Activated naive CD4-positive, alpha-beta T cell treated with Interleukin-2 at 50 U/mL for 16 hours (primary cell): ENCODE measurements at regions not wholly inside any gene's neighbourhood (a gene's known extent, or its start where the extent isn't known, plus 50 kb on each side); places are given as distances from the start of the nearest gene placed in this dataset.
"Not testable (repeated sequence)": the region's sequence is repeated elsewhere in the genome, so short reads cannot be mapped to it uniquely, and the experiment has no call there.

Experiments
- DNase-seq: peaks from one replicate; pipeline ENCODE4 v3.0.0-alpha.2; 2020

DNA sequence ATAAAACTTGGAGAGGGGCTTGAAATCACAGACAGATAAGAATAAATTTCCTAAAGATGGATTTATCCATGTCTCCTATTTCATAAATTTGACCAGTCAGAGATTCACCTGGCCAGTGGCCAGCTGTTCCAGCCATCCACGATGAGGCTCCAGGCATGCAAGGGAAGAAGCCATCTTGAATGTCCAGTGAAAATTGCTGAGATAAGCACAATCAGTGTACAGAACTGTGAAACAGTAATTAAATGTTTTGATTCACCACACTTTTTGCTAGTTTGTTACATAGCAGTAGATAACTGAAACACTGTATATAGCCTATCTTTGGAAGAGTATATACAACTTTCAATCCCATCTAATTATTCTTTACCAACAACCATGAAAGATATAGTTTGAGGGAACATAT is 163.5 kb downstream of the HINT1 start:
- no peak for DNase-seq

DNA sequence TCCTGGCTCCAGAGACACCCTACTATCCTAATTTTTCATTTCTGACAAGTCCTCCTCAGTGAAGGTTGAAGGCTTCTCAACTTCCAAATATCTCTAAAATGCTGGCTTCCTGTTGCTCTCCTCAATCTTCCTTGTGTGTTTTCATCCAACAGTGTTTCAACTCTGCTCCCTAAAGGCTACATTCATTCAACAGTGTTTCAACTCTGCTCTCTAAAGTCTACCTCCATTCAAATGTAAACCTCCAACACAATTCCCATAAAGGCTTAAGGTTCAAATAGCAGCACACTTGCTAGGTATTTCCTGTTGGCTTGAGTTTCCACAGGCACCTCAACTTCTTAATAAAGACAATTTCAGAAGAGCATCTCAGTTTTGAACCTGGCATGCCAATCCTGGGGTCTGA is 164.8 kb downstream of the HINT1 start:
- DNase-seq, result no peak

DNA sequence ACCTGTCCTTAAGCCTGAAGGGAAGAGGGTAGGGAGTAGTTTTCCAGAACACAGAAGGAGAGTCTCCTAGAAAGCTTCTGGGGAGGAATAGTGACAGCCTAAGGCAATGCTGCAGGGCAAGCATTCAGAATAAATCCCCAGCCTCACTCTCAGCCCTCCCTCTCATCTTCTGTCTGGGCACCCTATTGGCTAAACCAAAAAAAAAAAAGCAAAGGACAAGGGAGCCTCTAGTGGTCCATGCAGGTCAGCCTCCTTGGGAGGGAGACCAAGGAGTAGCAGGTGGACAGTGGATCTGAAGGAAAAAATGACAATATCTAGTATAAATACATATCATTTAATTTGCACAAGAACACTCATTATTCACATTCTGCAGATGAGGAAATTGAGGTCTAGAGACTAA is 168.3 kb downstream of the HINT1 start:
- DNase-seq, result not testable (repeated sequence)

DNA sequence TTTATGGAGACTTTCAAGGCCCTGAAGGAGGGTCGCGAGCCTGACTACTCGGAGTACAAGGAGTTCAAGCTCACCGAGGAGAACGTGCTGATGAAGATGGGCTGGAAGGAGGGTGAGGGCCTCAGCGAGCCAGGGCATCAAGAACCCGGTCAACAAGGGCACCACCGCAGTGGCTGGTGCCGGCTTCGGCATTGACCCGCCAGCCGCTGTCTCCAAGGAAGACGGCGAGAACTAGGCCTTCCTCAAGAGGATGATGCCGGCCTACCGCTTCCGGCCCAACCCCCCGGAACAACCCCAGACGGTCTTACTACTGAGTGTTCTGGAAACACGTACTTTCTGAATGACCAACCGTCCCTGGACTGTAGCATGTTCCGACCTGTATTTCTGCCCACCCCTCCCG is 169.2 kb downstream of the HINT1 start:
- DNase-seq, result no peak

DNA sequence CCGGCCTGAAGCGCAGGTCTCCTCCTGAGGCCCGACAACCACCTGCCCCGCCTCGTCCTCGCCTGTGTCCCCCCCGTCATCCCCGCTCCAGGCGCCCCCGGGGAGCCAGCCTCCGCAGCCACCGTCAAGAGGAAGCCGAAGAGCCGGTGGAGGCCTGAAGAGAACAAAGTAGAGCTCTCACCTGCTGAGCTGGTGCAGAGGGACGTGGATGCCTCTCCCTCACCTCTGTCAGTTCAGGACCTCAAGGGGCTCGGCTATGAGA is 169.9 kb downstream of the HINT1 start:
- DNase-seq, result no peak

DNA sequence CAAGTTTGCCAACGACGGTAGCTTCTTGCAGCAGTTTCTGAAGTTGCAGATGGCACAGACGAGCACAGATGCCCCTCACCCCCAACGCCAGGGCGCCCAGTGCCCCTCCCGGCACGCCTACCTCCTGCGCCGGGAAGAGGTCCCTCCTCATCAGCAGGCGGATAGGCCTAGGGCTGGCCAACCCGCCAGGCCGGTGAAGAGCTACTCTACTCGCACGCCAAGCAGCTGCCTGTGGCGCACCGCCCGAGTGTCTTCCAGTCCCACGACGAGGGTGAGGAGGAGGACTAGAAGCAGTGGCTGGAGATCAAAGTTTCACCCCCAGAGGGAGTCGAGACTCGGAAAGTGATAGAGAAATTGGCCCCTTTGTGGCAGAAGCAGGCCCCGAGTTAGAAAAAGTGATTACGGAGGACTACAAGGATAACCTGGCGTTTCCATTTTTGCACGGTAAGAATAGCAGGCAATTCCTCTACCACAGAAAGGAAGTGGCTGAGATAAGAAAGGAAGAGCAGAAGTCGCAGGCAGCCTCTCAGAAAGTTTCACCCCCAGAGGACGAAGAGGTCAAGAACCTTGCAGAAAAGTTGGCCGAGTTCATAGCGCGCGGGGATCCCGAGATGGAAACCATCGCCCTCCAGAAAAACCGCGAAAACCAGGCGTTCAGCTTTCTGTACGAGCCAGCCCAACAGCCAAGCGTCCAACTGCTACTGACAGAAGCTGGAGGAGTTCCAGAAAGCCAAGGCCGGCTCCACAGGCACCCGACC is 170.4 kb downstream of the HINT1 start:
- DNase-seq, result no peak

DNA sequence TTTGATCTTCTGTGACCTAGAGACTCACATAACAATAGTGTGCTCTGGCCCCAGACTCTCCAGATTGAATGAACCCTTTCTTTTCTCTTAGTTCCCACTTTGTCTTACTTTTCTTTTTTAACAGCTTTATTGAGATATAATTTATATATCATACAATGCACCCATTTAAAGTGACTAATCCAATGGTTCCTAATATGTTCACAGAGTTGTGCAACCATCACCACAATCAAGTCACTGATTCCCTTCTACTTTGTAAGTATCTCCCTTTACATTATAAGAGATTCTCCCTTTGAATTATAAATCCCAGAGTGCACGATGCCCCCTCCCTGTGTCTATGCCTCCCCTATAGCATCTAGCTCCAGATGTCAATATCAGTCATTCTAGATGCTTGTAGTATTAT is 172.4 kb downstream of the HINT1 start:
- DNase-seq, result no peak

DNA sequence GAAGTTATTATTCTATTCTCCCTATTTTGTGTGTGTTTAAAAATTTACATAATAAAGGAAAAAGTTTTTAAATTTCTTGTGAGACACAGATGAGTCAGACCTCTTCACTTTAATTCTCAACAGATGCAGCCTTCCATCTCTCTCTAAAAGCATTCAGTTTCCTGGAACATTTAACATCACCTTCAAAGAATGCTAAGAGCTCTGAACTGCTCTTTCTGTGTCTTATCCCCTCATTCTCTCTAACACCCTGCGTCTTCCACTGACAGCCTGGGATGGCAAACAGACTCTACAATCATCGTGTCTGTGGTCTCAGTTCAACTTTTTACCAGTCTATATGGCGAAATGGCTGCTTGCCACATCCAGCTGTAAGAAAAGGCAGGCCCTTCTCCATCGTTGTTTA is 173.0 kb downstream of the HINT1 start:
- no peak for DNase-seq

DNA sequence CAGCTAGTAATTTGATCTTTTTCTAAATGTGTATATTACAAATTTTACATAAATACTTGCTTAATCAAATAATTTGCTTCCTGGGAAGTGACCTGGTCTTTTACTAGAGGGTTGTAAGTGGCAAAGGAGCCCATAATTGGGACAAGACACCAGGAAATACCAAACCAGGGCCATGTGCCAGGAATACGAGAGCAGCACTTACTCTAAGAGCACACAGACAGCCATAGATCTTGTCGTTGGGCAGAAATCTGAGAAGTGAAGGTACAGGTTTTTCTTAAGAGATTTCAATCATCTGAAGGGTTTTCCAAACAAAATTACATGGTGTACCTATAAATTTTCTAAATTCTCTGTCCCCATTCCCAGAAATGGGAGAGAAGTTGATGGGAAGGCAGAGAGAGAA is 179.3 kb downstream of the HINT1 start:
- no peak for DNase-seq

DNA sequence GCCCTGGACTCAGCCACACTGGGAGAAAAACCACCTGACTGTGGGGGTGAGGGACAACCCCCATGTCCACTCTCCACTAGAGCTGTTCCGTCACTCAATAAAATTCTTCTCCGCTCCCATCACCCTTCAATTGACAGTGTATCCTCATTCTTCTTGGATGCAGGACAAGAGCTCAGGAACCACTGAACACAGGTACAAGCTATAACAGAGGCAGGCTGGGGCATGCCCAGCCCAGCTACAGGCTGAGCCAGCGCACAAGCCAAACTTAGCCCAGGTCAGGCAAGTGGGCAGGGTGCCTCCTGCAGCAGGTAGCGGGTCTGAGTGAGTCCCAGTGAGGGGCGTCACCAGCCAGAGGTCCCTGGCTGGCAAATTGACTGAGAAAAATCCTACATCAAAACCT is 183.4 kb downstream of the HINT1 start:
- no peak for DNase-seq

DNA sequence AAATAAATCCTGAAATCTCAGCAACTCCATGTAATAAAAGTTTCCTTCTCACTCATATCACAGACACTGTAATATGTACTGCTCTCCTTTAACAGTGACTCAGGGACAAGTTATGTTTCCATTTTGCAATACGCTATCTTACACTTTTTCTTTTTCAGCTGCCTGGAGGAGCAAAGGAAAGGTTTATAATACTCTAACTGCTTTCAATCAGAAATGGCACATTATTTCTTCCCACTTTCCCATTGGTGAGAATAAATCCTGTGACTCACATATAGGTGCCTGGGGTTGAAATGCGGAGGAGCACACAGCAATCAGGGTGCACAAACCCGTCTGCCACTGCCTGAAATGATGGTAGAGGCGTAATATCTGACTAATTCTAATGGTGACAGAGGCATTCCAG is 186.6 kb downstream of the HINT1 start:
- no peak for DNase-seq

DNA sequence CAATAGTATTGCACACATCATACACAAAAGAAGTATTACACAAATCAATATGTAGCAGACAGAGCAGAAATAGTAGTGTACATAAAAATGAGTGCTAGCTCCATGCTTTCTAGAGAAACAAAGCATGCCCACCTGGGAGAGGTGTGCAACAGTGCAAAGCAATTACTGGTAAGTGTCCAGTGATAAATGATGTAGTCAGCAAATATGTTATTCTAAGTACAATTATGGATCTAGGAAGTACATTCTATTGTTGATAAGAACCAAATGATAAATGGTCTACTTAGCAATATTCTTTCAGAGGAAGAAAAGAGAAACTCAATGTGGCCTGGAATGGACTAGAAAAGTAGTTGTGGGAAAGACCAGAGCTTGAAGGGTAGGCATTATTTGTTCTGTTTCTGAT is 188.6 kb downstream of the HINT1 start:
- no peak for DNase-seq

DNA sequence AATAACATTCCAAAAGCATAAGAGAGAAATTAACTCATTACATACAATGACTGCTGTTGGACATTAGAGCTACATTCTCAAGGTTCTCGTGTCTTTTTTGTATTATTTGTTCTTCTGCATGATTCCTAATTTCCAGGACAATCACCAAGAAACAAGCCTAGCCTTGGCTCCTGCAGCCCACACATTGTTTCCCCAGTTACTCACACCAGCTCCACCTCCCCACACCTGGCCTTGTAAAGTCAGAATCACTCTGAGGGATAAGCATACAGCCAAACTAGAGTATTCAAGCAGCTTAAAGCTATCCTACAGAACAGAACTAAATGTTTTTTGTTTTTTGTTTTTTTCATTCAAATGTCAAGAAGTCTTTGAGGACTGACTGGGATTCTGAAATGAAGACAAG is 189.2 kb downstream of the HINT1 start:
- no peak for DNase-seq

DNA sequence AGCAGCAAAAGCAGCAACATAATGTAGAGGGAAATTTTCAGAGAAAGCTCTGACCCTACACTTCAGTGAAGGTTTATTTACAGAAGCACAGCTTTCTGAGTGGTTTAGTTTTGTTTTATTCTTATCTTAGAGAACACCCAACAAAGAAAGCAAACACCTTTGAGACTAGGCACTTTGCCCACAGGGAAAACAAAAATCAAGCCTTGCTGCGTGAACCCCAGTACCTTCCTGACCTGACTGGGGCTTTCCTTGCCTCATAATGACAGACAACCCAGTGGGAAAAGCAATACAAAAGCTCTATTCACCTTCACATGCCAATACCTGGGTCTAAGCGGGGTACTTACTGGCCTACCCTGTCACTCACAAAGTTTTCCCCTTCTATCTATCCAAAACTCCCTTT is 189.8 kb downstream of the HINT1 start:
- DNase-seq, result no peak

DNA sequence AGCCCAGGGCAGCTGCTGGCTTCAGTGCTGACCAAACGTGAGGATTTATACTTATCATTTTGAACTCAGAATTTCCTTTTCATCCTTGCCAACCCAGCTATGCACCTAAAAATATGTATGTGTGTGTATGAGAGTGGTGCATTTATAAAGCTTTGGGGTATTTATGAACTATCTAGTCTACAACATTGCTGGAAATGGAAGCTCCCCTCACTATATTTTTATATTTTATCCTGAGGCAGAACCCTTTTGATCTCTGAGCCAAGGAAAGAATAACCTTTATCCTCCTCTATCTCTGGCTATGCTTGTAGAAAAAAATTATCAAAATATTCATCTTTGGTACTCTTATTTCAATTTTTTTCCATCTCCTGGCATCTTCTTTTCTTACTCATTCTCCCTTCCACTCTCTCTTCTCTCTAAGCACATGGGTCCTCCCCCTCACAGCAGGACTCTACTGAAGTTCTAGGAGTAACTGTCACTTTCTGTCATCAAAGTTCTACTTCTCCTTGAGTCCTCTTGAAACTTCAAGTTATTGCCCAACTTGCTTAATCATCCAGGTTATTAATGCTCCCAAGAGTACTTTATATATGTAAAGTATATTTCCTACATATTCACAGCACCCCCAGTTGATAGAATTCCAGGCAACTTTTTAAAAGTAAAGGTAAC is 190.9 kb downstream of the HINT1 start:
- no peak for DNase-seq

DNA sequence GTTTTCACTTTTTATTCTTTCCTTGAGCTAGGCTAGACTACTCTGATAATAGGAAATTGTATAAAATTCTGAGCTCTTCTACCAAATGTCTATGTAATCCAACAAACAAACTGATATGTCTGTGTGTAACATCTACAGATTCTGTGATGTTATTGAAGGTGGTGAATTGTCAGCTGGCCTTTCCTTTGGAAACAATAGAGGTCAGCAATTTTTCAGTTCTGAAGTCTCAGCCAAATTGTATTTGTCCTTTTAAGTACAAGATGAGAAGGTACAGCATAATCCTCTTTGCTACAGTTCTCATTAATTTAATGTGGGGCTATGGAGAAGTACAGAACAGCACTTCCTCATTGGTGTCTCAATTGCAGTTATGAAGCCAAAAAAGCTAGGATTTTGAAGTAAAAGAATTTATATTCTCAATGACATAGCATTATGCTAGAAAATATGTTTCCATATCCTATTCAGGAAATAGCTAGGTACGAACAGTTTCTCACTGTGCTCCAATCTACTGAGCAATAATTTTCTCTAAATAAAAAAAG is 198.0 kb downstream of the HINT1 start:
- DNase-seq, result no peak

DNA sequence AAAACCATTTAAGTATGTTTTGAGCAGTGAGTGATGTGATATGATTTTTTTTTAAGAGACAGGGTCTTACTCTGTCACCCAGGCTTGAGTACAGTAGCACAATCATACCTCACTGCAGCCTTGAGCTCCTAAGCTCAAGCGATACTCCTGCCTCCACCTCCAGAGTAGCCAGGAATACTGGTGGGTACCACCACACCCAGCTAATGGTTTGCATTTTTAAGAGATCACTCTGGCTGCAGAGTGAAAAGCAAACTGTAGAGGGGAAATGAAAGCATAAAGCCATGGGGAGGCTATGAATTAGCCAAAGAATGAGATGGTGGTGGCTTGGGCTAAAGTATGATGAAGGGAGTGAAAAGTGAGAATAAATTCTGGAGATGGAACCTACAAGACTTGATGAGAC is 199.1 kb downstream of the HINT1 start:
- no peak for DNase-seq

DNA sequence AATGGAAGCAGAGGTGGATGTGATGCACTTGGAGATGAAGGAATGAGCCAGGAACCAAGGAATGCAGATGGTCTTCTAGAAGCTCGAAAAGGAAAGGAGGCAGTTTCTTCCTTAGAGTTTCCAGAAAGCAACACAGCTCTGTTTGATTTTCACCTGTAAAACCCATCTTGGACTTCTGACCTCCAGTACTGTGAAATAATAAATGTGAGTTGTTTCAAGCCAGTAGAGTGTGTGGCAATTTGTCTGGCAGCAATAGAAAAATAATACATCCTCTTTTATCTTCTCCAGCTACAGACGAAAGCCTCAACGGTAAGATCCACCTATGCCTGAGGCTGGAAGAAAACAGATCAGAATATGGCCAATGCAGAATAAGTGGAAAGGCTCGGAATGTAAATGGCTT is 199.7 kb downstream of the HINT1 start:
- DNase-seq, result no peak

DNA sequence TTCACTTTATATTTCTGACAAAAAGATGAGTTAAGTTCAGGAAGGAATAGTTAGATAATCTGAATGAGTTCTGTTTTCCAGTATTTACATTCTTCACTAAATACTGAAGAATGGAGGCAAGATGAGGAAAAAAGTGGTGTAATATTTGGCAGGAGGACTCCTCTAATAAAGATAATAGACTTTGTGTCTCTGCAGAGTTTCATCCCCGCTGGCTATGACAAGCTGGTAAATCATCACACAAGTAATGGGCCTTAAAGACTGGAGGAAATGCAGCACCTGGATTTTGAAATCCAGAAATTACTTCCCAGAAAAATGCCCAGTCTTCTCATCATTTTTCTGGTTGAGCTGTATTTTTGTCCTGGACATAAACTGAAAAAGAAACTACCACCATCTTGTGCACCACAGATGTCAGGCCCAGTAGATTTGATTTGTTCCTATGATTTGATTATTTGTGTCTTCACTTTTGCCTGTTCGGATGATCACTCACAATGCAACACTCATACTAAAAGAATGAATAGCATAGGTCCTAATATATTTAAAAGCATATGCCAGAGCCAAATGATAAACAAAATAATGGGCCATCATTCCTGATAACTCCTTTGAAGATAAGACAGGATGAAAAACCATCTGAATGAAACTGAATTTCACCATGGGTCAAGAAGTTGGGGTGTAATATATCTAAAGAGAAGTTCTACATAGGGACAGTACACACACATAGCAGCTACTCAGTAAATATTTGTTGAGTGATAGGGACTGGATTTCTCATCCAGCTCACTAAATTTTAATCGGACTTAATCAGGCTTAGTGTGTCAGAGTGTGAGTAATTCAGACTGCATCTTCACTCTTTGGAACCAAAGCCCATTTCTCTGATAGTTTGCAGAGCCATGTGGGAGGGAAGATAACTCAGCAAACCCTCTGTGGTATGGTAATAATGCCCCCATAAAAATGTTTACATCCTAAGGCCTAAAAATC is 200.5 kb downstream of the HINT1 start:
- DNase-seq, result no peak

DNA sequence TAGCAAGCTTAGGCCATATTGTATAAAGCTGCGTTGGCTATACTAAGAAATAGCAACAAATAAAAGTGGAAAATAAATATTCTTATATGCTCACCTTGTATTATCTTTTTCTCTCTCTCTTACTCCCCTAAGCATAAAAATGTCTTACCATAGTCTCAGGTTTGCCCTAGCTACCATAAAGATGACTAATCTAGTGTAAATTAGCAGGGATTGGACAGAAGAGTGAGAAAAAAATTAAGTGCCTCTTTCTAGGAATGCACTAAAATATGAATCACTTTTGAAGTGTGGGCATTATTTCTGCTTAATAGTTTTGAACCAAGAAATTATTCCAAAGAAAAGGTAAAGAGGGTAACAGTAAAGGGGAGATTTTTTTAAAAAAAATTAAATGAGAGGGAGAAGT is 201.3 kb downstream of the HINT1 start:
- no peak for DNase-seq

DNA sequence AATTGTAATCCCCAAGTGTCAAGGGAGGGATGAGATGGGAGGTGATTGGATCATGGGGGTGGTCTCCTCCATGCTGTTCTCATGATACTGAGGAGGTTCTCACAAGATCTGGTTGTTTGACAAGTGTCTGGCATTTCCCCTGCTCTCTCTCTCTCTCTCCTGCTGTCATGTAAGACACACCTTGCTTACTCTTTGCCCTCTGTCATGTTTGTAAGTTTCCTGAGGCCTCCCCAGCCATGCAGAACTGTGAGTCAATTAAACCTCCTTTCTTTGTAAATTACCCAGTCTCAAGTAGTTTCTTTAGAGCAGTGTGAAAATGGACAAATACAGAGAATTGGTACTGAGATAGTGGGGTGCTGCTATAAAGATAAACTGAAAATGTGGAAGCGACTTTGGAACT is 207.9 kb downstream of the HINT1 start:
- DNase-seq, result no peak

DNA sequence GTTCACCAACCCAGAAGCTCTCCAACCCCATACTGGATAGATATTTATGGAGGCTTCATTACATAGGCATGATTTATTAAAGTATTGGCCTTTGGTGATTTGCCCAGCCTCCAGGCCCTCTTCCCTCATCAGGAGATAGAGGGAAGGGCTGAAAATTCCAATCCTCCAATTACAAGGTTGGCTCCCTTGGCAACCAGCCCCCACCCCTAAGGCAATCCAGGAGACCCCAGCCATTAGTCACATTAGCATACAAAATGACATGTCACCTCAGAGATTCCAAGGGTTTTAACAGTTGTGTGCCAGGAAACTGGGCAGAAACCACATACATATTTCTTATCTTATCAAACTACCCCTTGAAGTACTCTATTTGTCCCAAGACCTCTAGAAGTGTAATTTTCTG is 210.0 kb downstream of the HINT1 start:
- DNase-seq, result no peak

DNA sequence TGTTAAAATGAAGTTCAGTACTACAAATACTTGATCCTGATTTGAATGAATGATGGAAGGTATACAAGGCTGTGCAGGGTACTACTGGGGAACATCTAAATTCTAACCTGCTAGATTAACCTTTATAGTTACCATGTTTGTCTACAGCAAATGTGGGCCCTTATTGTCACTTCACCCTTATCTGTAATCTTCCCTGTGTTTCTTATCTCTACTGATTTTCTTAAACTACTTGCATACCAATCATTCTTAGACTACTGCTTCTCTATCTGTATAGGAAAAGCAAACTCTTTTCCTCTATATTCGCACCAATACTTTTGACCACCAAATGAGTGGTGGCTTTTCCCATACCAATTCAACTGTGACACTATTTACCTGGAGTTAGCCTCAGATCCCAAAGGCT is 210.7 kb downstream of the HINT1 start:
- DNase-seq, result no peak

DNA sequence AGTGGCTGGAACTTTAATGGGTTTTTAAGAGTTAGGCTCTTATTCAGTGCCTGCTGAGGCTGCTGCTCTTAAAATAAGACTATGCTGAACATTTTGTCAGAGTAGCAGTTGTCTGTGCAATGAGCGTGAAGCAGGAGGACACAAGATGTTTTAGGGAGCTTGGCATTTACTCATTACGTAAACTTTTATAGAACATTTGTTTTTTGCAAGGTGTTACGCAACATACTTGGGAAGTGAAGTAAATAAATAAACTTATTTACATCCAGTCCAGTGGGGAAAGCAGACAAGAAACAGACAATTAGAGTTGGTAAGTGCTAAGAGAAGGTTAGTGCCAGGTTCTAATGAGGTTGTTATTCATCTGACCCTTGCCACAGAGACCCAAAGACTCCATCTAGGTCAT is 226.0 kb downstream of the HINT1 start:
- DNase-seq, result no peak
